Astrocyte (in vitro differentiated cells and primary cell): ENCODE measurements at regions not wholly inside any gene's neighbourhood (a gene's known extent, or its start where the extent isn't known, plus 50 kb on each side); places are given as distances from the start of the nearest gene placed in this dataset.

Experiments
- DNase-seq: peaks from one replicate; pipeline ENCODE4 v3.0.0-alpha.2; 2010; ENCODE audit warnings: low read depth
- FAIRE-seq: peaks from 2 replicates; lab custom pipeline; 2011; peaks lifted over from hg19 to GRCh38; lab: Jason Lieb, UNC
- H2AFZ ChIP-seq: 2 replicates; pipeline ENCODE4 v1.6.0; 2012; ENCODE audit warnings: low read depth, low read length, inconsistent platforms
- H3K27ac ChIP-seq: 2 replicates; pipeline ENCODE4 v1.5.1; 2011; ENCODE audit warnings: low read depth, low read length, inconsistent platforms
- H3K27me3 ChIP-seq: 2 replicates; pipeline ENCODE4 v1.6.0; 2011; ENCODE audit warnings: low read length, inconsistent platforms; ENCODE audit not compliant: insufficient read depth
- H3K36me3 ChIP-seq: 2 replicates; pipeline ENCODE4 v1.5.1; 2011; ENCODE audit warnings: low read length, inconsistent platforms; ENCODE audit not compliant: insufficient read depth
- H3K4me1 ChIP-seq: 2 replicates; pipeline ENCODE4 v1.5.1; 2011; ENCODE audit warnings: low read length, inconsistent platforms; ENCODE audit not compliant: insufficient read depth
- H3K4me2 ChIP-seq: 2 replicates; pipeline ENCODE4 v1.6.0; 2012; ENCODE audit warnings: low read length, inconsistent platforms
- H3K4me3 ChIP-seq: 2 replicates; pipeline ENCODE4 v1.5.1; 2011; ENCODE audit warnings: low read depth, mild to moderate bottlenecking, low read length, inconsistent platforms; ENCODE audit not compliant: insufficient read depth
- H3K79me2 ChIP-seq: 2 replicates; pipeline ENCODE4 v1.6.0; 2012; ENCODE audit warnings: mild to moderate bottlenecking, low read length, inconsistent platforms; ENCODE audit not compliant: insufficient read depth
- H3K9ac ChIP-seq: 2 replicates; pipeline ENCODE4 v1.6.0; 2012; ENCODE audit warnings: mild to moderate bottlenecking, low read length, inconsistent platforms
- H3K9me3 ChIP-seq: 2 replicates; pipeline ENCODE4 v1.5.1; 2012; ENCODE audit warnings: low read depth, mild to moderate bottlenecking, low read length, inconsistent platforms; ENCODE audit not compliant: insufficient read depth
- H4K20me1 ChIP-seq: 2 replicates; pipeline ENCODE4 v1.6.0; 2012; ENCODE audit warnings: low read length, inconsistent platforms; ENCODE audit not compliant: insufficient read depth
- H3K27ac Mint-ChIP-seq: one replicate; pipeline ENCODE4 v1.8.0; 2021; ENCODE audit warnings: mild to moderate bottlenecking, mixed read lengths; ENCODE audit not compliant: unreplicated experiment
- H3K27me3 Mint-ChIP-seq: one replicate; pipeline ENCODE4 v1.8.0; 2021; ENCODE audit warnings: low read depth, mixed read lengths; ENCODE audit not compliant: unreplicated experiment
- H3K36me3 Mint-ChIP-seq: one replicate; pipeline ENCODE4 v1.8.0; 2021; ENCODE audit warnings: low read depth, mixed read lengths; ENCODE audit not compliant: unreplicated experiment
- H3K4me1 Mint-ChIP-seq: one replicate; pipeline ENCODE4 v1.8.0; 2021; ENCODE audit warnings: low read depth, mixed read lengths; ENCODE audit not compliant: unreplicated experiment
- H3K4me3 Mint-ChIP-seq: one replicate; pipeline ENCODE4 v1.8.0; 2021; ENCODE audit warnings: mild to moderate bottlenecking, moderate library complexity, mixed read lengths; ENCODE audit not compliant: unreplicated experiment
- H3K9me3 Mint-ChIP-seq: one replicate; pipeline ENCODE4 v1.8.0; 2021; ENCODE audit warnings: mild to moderate bottlenecking, mixed read lengths; ENCODE audit not compliant: unreplicated experiment
- EZH2 ChIP-seq: IDR thresholded peaks from 2 replicates; pipeline ENCODE4 v1.6.1; 2012; ENCODE audit warnings: mild to moderate bottlenecking, low read length, inconsistent platforms; ENCODE audit not compliant: insufficient read depth
- TF ChIP-seq, protein P1 (sequence below): IDR thresholded peaks from 2 replicates; pipeline ENCODE4 v1.5.1; 2011; ENCODE audit warnings: low read depth, mild to moderate bottlenecking, inconsistent platforms, low read length, moderate library complexity; ENCODE audit not compliant: insufficient read depth

DNA sequence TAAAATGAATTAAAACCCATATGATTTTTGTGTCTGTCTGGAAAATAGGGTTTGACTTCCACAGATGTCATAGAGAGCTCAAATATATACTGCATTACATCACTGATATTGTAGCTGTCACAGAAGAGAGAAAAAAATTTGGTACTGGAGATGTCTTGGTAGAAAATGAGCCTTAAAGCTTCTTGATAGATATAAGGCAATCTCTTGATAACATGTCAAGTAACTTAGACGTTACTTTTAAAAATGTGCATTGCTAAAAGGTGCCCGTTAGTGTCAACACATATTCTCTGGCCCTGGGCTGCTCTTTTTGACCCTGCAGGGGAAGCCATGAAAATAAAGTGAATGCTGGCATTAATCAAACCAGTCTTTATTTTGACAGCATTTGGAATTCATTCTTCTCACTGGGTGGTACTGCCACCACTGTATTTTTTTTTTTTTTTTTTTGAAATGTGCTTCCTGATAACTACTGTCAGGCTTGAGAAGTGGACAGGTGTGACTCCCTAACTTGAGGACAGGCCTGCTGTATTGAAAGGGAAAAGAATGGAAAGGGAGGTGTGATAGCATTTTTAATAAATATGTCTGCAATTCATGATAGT, 53.0 kb upstream of the RAPGEF2 start:
- H3K4me3 Mint-ChIP-seq = no peak overlapping the region
- H3K27ac ChIP-seq = no peak overlapping the region
- H3K27me3 Mint-ChIP-seq = peaks cover 4% of the 10 kb centered on the region
- no peak overlapping the region for H3K4me3 ChIP-seq
- H3K9me3 Mint-ChIP-seq = no peaks in the 10 kb centered on the region
- H3K9me3 ChIP-seq = no peaks in the 10 kb centered on the region
- FAIRE-seq (no peak), DNase-seq (no peak)
- no peaks in the 10 kb centered on the region for H3K79me2 ChIP-seq
- no peak for TF ChIP-seq EZH2
- no peak overlapping the region for H2AFZ ChIP-seq
- no peaks in the 10 kb centered on the region for H3K36me3 ChIP-seq
- H3K4me1 Mint-ChIP-seq = peaks cover 19% of the 10 kb centered on the region
- no peak overlapping the region for H3K4me2 ChIP-seq
- H3K27ac Mint-ChIP-seq = no peak overlapping the region
- no peak overlapping the region for H3K9ac ChIP-seq
- no peaks in the 10 kb centered on the region for H3K27me3 ChIP-seq
- H3K4me1 ChIP-seq = peaks cover 14% of the 10 kb centered on the region
- H3K36me3 Mint-ChIP-seq = no peaks in the 10 kb centered on the region
- no peaks in the 10 kb centered on the region for H4K20me1 ChIP-seq

DNA sequence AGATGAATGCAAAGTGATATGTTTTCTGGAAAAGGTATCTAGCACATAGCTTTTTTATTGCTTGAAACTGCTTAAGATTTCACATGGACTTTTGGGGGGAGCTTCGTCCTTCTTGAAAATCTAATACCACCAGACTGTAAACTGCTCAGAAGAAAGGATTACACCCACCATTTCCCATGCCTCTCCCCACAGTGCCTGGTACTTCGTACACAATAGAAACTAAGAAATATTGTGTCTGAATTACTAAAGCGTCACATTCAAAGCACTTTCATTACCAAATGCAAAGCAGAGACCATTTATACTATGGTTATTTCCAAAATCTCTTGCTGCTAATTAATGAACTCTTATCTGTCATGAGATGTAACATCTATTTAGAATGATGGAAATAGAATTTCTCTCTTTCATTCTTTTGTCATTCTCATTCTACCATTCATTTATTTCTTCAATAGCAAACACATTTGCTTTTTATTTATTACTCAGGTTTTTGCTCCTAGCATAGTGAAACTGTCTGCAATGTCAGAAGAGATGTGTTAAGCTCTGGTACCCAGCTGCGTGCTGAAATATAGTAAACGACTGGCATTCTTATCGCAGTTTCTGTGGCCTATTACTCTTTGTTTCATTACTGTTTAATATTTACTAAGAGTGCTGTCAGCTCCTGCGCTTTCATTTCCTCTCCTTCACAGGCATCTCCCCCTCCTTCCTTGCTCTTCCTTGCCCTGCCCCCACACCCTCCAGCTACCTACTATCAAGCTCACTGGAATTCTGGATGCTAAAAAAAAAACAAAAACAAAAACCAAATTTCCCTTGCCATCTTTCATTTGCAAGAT, 51.4 kb upstream of the RAPGEF2 start:
- no peak overlapping the region for H3K4me3 Mint-ChIP-seq

DNA sequence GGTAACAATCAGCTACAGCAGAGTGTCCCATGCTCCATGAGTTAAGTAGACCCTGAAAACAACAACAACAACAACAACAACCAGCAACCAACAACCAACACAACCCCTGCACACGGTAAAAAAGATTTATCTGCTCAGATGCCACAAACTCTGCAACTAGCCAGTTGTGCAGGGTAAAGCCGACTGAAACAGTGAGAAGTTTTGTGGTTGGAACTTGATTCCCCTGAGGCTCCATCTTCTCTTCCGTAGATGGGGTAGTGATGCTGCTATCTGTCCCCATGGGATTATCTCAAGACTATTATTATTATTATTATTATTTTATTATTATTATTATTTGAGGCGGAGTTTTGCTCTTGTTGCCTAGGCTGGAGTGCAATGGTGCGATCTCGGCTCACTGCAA, 50.6 kb upstream of the RAPGEF2 start:
- Mint-ChIP-seq H3K27me3 (peaks cover 4% of the 10 kb centered on the region), H3K4me3 (no peak overlapping the region), H3K36me3 (no peaks in the 10 kb centered on the region), H3K27ac (no peak overlapping the region), H3K9me3 (no peaks in the 10 kb centered on the region), H3K4me1 (peaks cover 14% of the 10 kb centered on the region)
- no peak for TF ChIP-seq EZH2
- TF ChIP-seq, protein P1, sequence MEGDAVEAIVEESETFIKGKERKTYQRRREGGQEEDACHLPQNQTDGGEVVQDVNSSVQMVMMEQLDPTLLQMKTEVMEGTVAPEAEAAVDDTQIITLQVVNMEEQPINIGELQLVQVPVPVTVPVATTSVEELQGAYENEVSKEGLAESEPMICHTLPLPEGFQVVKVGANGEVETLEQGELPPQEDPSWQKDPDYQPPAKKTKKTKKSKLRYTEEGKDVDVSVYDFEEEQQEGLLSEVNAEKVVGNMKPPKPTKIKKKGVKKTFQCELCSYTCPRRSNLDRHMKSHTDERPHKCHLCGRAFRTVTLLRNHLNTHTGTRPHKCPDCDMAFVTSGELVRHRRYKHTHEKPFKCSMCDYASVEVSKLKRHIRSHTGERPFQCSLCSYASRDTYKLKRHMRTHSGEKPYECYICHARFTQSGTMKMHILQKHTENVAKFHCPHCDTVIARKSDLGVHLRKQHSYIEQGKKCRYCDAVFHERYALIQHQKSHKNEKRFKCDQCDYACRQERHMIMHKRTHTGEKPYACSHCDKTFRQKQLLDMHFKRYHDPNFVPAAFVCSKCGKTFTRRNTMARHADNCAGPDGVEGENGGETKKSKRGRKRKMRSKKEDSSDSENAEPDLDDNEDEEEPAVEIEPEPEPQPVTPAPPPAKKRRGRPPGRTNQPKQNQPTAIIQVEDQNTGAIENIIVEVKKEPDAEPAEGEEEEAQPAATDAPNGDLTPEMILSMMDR = no peak
- Histone ChIP-seq H2AFZ (no peak overlapping the region), H3K9me3 (no peaks in the 10 kb centered on the region), H3K27me3 (no peaks in the 10 kb centered on the region), H3K79me2 (no peaks in the 10 kb centered on the region), H3K4me2 (no peak overlapping the region), H3K4me3 (no peak overlapping the region), H3K9ac (no peak overlapping the region), H3K27ac (no peak overlapping the region), H3K4me1 (peaks cover 14% of the 10 kb centered on the region), H3K36me3 (no peaks in the 10 kb centered on the region), H4K20me1 (no peaks in the 10 kb centered on the region)
- no peak for DNase-seq
- no peak for FAIRE-seq

More for the DNA sequence above, 51.4 kb upstream of the RAPGEF2 start:
- Mint-ChIP-seq H3K27ac (no peak overlapping the region), H3K36me3 (no peaks in the 10 kb centered on the region), H3K9me3 (no peaks in the 10 kb centered on the region), H3K27me3 (peaks cover 4% of the 10 kb centered on the region), H3K4me1 (peaks cover 14% of the 10 kb centered on the region)
- H3K4me1 ChIP-seq = peaks cover 14% of the 10 kb centered on the region
- H3K36me3 ChIP-seq = no peaks in the 10 kb centered on the region
- no peaks in the 10 kb centered on the region for H3K27me3 ChIP-seq
- FAIRE-seq (no peak), DNase-seq (no peak)
- no peak overlapping the region for H2AFZ ChIP-seq
- H3K79me2 ChIP-seq = no peaks in the 10 kb centered on the region
- H3K4me3 ChIP-seq = no peak overlapping the region
- no peak overlapping the region for H3K9ac ChIP-seq
- TF ChIP-seq, protein P1 = no peak
- no peak for TF ChIP-seq EZH2
- H3K4me2 ChIP-seq = peak overlapping the region; percentile 31
- no peaks in the 10 kb centered on the region for H3K9me3 ChIP-seq
- H4K20me1 ChIP-seq = no peaks in the 10 kb centered on the region
- no peak overlapping the region for H3K27ac ChIP-seq
